ENCODE measurements at regions not wholly inside any gene's neighbourhood (a gene's known extent, or its start where the extent isn't known, plus 50 kb on each side); places are given as distances from the start of the nearest gene placed in this dataset.

GRCh38 chr13:73329355-73329754 lies 270.6 kb downstream of the KLF5 start:
- TF ChIP-seq CTCF (conservative IDR thresholded peaks at IDR 0.05 in 1 of 2, IDR thresholded peaks at IDR 0.05 in 1 of 2; ENCODE audit: extremely low read depth in 1 of 2, insufficient read depth in 1 of 2, low read depth in 1 of 2, low read length in 2 of 2) (no peak), EZH2 (IDR thresholded peaks at IDR 0.05; ENCODE audit: borderline replicate concordance, low read length) (no peak)

Data from mammary epithelial cell (primary cell).